Smooth muscle cell (in vitro differentiated cells): ENCODE measurements at regions not wholly inside any gene's neighbourhood (a gene's known extent, or its start where the extent isn't known, plus 50 kb on each side); places are given as distances from the start of the nearest gene placed in this dataset.

Experiments used
- DNase-seq: peaks from one replicate; lab custom pipeline; 2025; ENCODE audit not compliant: unreplicated experiment; lab: John Stamatoyannopoulos, UW
- H2AFZ ChIP-seq: fragments of 200-600 bp; sonication (generic); 2 replicates; pipeline ENCODE4 v1.6.0; 2016; ENCODE audit warnings: antibody characterized with exemption, low read depth, mild to moderate bottlenecking
- H3F3A ChIP-seq: fragments of 200-600 bp; sonication (generic); 2 replicates; pipeline ENCODE4 v1.6.0; 2017; ENCODE audit warnings: antibody characterized with exemption, low read depth
- H3K27ac ChIP-seq: fragments of 200-600 bp; sonication (generic); 2 replicates; pipeline ENCODE4 v1.5.1; 2016; ENCODE audit warnings: low read depth, mild to moderate bottlenecking
- H3K27me3 ChIP-seq: fragments of 200-600 bp; sonication (generic); 2 replicates; pipeline ENCODE4 v1.6.1; 2016; ENCODE audit warnings: low read depth, mild to moderate bottlenecking
- H3K36me3 ChIP-seq: fragments of 200-600 bp; sonication (generic); 2 replicates; pipeline ENCODE4 v1.5.1; 2016; ENCODE audit warnings: low read depth
- H3K4me1 ChIP-seq: fragments of 200-600 bp; sonication (generic); 2 replicates; pipeline ENCODE4 v1.5.1; 2016; ENCODE audit warnings: low read depth
- H3K4me2 ChIP-seq: fragments of 200-600 bp; sonication (generic); 2 replicates; pipeline ENCODE4 v1.6.0; 2016; ENCODE audit warnings: mild to moderate bottlenecking
- H3K4me3 ChIP-seq: fragments of 200-600 bp; sonication (generic); 2 replicates; pipeline ENCODE4 v1.5.1; 2016; ENCODE audit warnings: mild to moderate bottlenecking
- H3K79me2 ChIP-seq: fragments of 200-600 bp; sonication (generic); 2 replicates; pipeline ENCODE4 v1.6.0; 2016; ENCODE audit warnings: low read depth, mild to moderate bottlenecking
- H3K9ac ChIP-seq: fragments of 200-600 bp; sonication (generic); 2 replicates; pipeline ENCODE4 v1.6.0; 2016; ENCODE audit warnings: low read depth
- H3K9me3 ChIP-seq: fragments of 200-600 bp; sonication (generic); replicated peaks from 2 replicates; pipeline ENCODE4 v1.5.1; 2016; ENCODE audit warnings: low read depth
- H4K20me1 ChIP-seq: fragments of 200-600 bp; sonication (generic); 2 replicates; pipeline ENCODE4 v1.6.0; 2016; ENCODE audit warnings: low read depth
- WGBS: methylation state at CpG from one replicate; pipeline ENCODE4 v1.1.7; 2016; ENCODE audit warnings: low lambda C conversion rate; 5-methylcytosine and 5-hydroxymethylcytosine counted together
- TF ChIP-seq, protein P1 (sequence below): fragments of 200-600 bp; sonication (generic); IDR thresholded peaks from 2 replicates; pipeline ENCODE4 v1.5.1; 2017; ENCODE audit warnings: borderline replicate concordance, mild to moderate bottlenecking, antibody characterized with exemption; ENCODE audit not compliant: insufficient read depth, poor library complexity, severe bottlenecking

DNA sequence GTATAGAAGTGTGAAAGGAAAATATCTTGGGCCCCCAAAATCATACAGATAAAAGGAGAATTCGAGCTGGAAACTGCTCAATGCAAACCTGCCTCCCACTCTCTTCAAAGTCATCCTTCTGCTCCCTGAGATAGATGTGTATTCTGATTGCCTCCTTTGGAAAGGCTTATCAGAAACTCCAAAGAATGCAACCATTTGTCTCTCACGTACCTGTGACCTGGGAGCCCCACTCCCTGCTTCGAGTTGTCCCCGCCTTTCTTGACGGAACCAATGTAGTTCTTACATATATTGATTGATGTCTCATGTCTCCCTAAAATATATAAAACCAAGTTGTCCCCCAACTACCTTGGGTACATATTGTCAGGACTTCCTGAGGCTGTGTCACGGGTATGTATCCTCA, 163.8 kb downstream of the DIRAS2 start:
- 48% methylated on average over 6 of the region's 6 CpGs for WGBS
- H4K20me1 ChIP-seq, result no peaks in the 10 kb centered on the region
- H3K27me3 ChIP-seq, result no peaks in the 10 kb centered on the region
- no peak overlapping the region for H3K27ac ChIP-seq
- H3K9me3 ChIP-seq, result no peaks in the 10 kb centered on the region
- H3K36me3 ChIP-seq, result no peaks in the 10 kb centered on the region
- DNase-seq, result no peak
- no peak overlapping the region for H3K4me3 ChIP-seq
- H3F3A ChIP-seq, result no peaks in the 10 kb centered on the region
- no peak overlapping the region for H3K4me2 ChIP-seq
- no peak overlapping the region for H2AFZ ChIP-seq
- H3K4me1 ChIP-seq, result no peaks in the 10 kb centered on the region
- no peak overlapping the region for H3K9ac ChIP-seq
- H3K79me2 ChIP-seq, result no peaks in the 10 kb centered on the region
- TF ChIP-seq, protein P1, sequence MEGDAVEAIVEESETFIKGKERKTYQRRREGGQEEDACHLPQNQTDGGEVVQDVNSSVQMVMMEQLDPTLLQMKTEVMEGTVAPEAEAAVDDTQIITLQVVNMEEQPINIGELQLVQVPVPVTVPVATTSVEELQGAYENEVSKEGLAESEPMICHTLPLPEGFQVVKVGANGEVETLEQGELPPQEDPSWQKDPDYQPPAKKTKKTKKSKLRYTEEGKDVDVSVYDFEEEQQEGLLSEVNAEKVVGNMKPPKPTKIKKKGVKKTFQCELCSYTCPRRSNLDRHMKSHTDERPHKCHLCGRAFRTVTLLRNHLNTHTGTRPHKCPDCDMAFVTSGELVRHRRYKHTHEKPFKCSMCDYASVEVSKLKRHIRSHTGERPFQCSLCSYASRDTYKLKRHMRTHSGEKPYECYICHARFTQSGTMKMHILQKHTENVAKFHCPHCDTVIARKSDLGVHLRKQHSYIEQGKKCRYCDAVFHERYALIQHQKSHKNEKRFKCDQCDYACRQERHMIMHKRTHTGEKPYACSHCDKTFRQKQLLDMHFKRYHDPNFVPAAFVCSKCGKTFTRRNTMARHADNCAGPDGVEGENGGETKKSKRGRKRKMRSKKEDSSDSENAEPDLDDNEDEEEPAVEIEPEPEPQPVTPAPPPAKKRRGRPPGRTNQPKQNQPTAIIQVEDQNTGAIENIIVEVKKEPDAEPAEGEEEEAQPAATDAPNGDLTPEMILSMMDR, result no peak

DNA sequence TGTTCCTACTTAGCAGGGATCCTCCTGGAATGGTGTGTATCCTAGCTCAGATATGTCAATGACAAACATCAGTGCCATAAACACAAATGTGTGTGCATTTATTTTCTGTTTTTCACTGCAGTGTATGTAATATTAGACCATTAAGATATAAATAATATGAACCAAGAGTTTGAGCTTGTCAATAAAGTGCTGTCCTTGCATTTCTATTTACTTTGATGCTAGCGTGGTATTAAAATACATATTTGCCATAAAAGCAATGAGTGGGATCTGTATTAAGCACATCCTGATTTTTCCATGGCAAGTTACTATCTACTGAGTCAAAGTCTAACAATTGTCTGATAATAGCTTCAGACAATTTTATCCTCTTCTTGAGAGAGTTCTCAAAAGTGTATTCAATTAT, 157.6 kb downstream of the DIRAS2 start:
- Histone ChIP-seq H3K9me3 (no peaks in the 10 kb centered on the region), H3K79me2 (no peaks in the 10 kb centered on the region), H3K9ac (no peak overlapping the region), H3K4me1 (no peaks in the 10 kb centered on the region), H3K4me2 (no peak overlapping the region), H3K36me3 (no peaks in the 10 kb centered on the region), H3F3A (no peaks in the 10 kb centered on the region), H3K27ac (no peak overlapping the region), H3K27me3 (no peaks in the 10 kb centered on the region), H4K20me1 (no peaks in the 10 kb centered on the region), H3K4me3 (no peak overlapping the region), H2AFZ (no peak overlapping the region)
- DNase-seq, result no peak
- WGBS, result 88% methylated on average over 1 of the region's 1 CpG
- TF ChIP-seq, protein P1, result no peak

- 93% methylated on average over 4 of the region's 4 CpGs for WGBS
- no peaks in the 10 kb centered on the region for H3K9me3 ChIP-seq
- no peaks in the 10 kb centered on the region for H3F3A ChIP-seq
- no peaks in the 10 kb centered on the region for H4K20me1 ChIP-seq
- H3K4me3 ChIP-seq, result no peak overlapping the region
- TF ChIP-seq, protein P1, result no peak
- no peaks in the 10 kb centered on the region for H3K79me2 ChIP-seq
- H3K27ac ChIP-seq, result no peak overlapping the region
- no peak overlapping the region for H3K4me2 ChIP-seq
- H3K36me3 ChIP-seq, result no peaks in the 10 kb centered on the region
- H3K27me3 ChIP-seq, result no peaks in the 10 kb centered on the region
- H3K4me1 ChIP-seq, result no peaks in the 10 kb centered on the region
- H3K9ac ChIP-seq, result no peak overlapping the region
- no peak overlapping the region for H2AFZ ChIP-seq
- DNase-seq, result no peak
Observed at GRCh38 chr9:90489066-90489465, 153.6 kb downstream of the DIRAS2 start.

GRCh38 chr9:90499761-90500160, 142.9 kb downstream of the DIRAS2 start:
- H3K4me3 ChIP-seq, result no peak overlapping the region
- no peak overlapping the region for H2AFZ ChIP-seq
- no peak overlapping the region for H3K4me2 ChIP-seq
- DNase-seq, result no peak
- no peaks in the 10 kb centered on the region for H3K9me3 ChIP-seq
- no peaks in the 10 kb centered on the region for H4K20me1 ChIP-seq
- no peaks in the 10 kb centered on the region for H3K79me2 ChIP-seq
- H3K36me3 ChIP-seq, result no peaks in the 10 kb centered on the region
- no peaks in the 10 kb centered on the region for H3F3A ChIP-seq
- H3K9ac ChIP-seq, result no peak overlapping the region
- WGBS, result 100% methylated on average over 2 of the region's 2 CpGs
- TF ChIP-seq, protein P1, result no peak
- H3K27ac ChIP-seq, result no peak overlapping the region
- no peaks in the 10 kb centered on the region for H3K4me1 ChIP-seq
- no peaks in the 10 kb centered on the region for H3K27me3 ChIP-seq
